EH (cell line): ENCODE measurements at regions not wholly inside any gene's neighbourhood (a gene's known extent, or its start where the extent isn't known, plus 50 kb on each side); places are given as distances from the start of the nearest gene placed in this dataset.
A peak's percentile ranks its signal among the peaks of the same experiment; 100 is the strongest.

ENCODE experiments used
- DNase-seq: peaks from one replicate; pipeline ENCODE4 v3.0.0-alpha.2; 2015; ENCODE audit warnings: low read depth

DNA sequence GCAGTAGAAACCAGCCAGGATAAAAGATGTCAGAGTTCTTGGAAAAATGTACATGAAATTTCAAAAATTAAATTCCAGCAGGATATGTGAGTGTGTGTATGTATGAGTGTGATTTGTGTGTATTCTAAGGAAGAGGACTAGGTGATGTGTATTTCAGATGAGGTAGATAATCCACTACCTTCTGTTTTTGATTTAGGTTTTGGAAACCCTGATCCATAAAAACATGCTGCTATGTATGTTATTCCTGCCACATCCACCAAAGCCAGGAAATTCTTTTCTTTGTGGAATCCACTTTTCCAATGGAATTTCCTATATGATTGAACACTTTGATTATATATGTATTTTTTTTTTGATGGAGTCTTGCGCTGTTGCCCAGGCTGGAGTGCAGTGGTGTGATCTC lies 276.9 kb downstream of the UQCRFS1 start:
- no peak for DNase-seq

DNA sequence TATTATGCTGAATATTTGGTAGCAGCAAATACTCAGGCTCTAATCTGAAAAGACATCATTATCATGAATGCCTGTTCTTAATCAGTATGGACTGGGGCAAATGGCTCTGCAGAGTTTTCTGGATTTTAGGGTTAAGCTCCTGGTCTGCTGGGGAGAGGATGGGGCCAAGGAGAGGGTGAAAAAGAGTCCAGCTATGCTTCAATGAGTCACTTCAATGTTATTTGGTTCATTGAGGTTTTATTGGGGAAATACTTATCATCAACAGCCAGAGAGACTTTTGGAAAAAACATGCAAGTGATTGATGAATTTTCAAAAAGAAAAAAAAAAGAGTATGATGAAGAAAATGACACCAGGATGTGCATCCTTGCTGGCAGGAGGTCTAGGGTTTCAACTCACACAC lies 278.3 kb downstream of the UQCRFS1 start:
- peak; percentile 80 for DNase-seq

- peak; percentile 19 for DNase-seq
These were observed 279.9 kb downstream of the UQCRFS1 start for GRCh38 chr19:28933039-28933438.

- no peak for DNase-seq
These were observed 280.5 kb downstream of the UQCRFS1 start for GRCh38 chr19:28932446-28932845.

DNA sequence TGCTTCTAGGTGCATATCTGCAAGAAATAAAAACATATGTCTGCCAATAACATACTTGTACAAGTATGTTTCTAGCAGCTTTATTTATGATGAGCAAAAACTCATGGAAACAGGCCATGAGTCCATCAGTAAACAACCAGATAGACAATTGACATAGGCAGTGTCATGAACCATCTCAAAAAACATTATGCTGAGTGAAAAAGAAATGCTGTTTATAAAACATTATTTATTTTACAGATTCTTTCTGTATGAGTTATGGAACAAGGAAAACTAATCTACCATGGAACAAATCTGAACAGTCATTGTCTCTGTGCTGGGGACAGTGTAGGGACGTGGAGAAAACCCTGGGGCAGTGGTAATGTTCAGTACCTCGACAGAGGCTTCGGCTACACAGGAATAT lies 283.9 kb downstream of the UQCRFS1 start:
- peak; percentile 77 for DNase-seq

DNA sequence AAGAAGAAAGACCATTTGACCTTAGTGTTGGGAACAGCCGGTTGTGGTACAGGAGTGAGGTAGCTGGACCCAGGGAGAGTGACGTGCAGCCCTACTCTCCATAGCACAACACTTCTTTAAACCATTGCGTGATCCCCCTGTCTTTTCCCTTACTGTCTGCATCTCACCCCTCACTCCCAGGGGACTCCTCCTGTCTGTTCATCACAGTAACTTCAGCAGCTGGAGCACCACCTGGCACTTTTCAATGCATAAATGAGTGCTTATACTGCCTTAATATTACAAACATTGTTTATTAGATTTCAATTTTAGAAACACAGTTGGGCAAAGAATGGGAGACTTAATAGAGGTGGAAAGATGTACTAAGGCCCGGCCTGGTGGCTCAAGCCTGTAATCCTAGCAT lies 285.5 kb downstream of the UQCRFS1 start:
- DNase-seq, result no peak

- no peak for DNase-seq
These were observed 292.5 kb downstream of the UQCRFS1 start for GRCh38 chr19:28920269-28921066.

DNA sequence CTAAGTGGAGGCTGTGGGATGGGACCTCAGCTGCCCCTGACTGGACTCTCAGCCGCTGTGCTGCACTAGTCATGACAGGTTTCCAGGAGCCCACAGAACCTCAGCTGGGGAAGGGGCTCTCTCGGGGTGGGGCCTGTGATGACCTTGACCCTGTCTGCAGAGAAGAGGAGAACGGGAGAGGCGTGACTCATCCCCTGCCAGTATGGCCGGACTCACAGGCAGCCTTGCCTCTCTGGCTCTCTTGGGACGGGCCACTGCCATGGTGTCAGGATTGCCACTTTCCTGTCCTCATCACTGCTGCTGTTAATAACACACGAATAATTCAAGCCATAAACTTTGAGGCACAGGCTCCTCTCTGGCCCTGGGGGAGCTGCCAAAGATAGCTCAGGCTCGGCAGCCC lies 295.3 kb downstream of the UQCRFS1 start:
- no peak for DNase-seq

DNA sequence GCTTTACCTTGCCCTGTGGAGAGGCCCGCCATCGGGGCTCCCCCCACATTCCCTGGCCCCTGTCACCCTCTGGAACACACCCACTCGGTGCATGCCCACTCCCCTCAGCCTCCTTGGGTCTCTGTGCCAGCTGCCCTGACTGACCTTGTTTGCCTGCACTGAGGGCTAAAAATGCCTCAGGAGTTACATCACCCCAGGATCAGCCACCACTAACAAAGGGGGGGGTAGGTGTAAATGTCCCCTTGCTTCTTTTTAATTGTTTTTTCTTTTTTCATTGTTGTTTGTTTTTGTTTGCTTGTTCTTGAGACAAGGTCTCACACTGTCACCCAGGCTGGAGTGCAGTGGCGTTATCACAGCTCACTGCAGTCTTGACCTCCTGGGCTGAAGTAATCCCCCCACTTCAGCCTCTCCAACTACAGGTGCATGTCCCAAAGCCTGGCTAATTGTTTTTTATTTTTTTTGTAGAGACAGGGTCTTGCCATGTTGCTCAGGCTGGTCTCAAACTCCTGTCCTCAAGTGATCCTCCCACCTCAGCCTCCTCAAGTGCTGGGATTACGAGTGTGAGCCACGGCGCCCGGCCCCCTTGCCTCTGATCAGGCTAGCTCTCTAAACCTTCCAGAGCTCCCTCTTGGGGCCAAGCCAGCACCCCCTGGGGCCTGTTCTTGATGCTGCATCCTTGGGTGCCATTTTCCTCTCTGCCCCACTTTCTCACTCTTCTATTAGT lies 297.1 kb downstream of the UQCRFS1 start:
- DNase-seq, result no peak

- no peak for DNase-seq
These were observed 297.7 kb downstream of the UQCRFS1 start for GRCh38 chr19:28915202-28915601.

DNA sequence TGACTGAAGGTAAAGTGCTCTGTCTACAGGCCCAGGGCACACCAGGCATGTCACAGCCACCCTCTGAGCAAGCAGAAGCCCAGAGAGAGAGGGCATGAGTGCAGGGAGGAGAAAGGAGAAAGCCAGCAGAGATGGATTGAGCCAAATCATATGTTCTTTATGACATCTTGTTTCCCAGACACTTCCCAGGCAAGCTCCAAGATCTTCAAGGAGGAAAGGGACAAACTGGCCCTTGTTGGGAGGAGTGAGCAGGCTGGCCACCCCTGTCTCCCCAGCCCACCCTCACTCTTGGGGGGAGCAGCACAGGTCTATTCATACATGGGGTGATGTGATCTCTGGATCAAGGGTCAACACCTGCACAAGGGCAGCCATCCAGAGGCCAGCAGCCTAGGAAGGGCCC lies 298.8 kb downstream of the UQCRFS1 start:
- DNase-seq, result no peak

GRCh38 chr19:28913626-28914025 lies 299.3 kb downstream of the UQCRFS1 start:
- no peak for DNase-seq

GRCh38 chr19:28908941-28909340 lies 304.0 kb downstream of the UQCRFS1 start:
- no peak for DNase-seq

- DNase-seq, result no peak
These were observed 305.4 kb downstream of the UQCRFS1 start for GRCh38 chr19:28907534-28907933.

GRCh38 chr19:28905996-28906395 lies 307.0 kb downstream of the UQCRFS1 start:
- peak; percentile 86 for DNase-seq

DNA sequence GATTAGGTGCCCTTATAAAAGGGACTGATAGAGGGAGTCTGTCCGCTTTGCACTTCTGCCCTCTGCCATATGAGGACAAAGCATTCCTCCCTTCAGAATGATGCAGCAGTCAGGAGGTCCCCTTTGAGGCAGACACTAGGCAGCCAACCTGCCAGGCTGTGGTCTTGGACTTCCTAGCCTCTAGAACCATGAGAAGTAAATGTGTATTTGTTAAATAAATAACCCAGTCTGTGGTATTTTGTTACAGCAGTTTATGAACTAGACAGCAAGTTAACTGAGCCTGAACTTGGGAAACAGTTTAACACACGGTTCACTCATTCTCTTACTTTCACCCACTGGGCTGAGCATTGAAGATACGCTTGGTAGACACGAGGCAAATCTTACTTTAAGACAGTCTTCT lies 313.2 kb downstream of the UQCRFS1 start:
- no peak for DNase-seq

DNA sequence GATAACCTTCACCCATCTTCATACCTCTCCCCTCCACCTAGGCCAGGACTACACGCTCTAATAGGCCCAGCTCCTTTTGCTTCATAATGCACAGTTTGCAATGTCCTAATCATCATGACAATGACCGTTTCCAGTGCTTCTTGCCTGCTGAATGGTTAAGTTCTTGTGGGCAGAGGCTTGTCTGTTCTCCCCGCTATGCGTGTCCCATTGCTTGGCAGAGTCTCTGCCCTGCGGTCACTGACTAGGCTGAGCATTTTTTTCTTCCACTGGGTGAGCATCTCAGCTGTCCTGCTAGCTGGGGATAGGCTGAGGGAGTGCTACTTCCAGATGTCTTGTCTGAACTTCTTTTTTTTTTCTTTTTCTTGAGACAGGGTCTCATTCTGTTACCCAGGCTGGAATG lies 314.7 kb downstream of the UQCRFS1 start:
- DNase-seq, result peak; percentile 59

DNA sequence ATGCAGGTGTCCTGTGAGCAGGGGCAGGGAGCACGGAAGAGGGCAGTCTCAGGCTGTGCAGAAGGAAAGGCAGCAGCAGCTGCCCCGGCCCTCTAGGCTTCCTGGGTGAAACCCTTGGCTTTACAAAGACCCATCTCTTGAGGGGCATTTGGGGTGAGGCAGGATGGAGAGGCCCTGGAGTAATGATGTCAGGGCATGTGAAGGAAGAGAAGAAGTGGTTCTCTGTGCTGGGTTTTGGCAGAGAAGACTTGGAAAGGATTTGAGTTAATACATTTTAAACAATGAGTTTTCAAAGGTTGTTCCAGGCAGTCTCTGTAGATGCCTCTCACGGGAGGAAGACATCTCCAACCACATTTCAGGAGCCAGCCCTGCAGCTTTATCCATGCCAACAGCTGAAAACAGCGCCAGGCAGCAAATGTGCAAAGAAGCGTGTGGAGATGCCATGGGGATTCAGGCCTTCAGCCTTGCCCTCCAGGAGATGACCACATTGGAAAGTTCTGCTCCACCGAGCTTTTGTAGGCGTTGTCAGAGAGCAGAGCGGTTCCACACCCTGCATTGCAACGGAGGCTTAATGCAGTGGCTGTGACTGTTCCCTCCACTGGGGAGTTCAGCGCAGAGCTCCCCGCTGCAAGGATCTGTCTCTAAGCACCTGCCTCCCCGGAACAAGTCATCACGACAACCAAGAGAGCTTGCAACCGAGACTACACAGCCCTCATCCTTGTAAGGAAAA lies 322.8 kb downstream of the UQCRFS1 start:
- DNase-seq, result no peak

- DNase-seq, result no peak
These were observed 324.9 kb downstream of the UQCRFS1 start for GRCh38 chr19:28887920-28888618.

DNA sequence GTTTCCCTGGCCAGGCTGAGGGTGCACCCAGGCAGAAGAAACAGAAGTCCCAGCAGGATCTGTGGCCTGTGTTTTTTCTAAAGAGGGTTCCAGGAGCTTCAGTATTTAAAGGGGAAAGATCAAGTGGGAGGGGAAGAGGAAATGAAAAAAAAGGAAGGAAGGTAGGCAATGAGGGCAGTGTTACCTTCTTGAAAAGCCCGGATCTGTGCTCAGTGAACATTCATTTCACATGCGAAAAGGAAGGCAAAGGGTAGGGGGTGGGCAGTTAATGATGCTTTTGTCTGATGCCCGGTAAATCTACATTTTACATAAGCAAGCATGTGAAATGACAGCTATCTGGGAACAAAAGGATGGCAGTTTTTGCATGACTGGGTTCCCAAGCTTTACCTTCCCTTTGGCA lies 326.2 kb downstream of the UQCRFS1 start:
- DNase-seq, result no peak

DNA sequence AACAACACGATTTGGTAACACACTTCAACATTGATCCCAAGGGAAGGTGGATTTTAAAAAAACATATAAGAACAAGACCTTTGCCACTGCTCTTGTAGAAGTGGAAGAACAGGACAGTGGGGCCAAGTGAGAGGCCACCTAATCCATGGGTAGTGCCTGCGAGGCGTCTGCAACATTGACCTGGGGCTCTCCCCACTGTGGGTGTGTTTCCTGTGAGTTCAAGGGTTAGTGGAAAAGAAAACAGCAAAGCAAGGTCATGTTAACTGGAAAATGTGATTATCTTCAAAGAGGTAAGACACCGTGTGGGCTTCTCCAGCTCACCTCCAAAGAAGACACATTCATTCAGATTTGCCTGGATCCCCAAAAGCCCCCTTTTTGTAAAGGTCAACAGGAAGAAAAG lies 327.0 kb downstream of the UQCRFS1 start:
- DNase-seq, result no peak

DNA sequence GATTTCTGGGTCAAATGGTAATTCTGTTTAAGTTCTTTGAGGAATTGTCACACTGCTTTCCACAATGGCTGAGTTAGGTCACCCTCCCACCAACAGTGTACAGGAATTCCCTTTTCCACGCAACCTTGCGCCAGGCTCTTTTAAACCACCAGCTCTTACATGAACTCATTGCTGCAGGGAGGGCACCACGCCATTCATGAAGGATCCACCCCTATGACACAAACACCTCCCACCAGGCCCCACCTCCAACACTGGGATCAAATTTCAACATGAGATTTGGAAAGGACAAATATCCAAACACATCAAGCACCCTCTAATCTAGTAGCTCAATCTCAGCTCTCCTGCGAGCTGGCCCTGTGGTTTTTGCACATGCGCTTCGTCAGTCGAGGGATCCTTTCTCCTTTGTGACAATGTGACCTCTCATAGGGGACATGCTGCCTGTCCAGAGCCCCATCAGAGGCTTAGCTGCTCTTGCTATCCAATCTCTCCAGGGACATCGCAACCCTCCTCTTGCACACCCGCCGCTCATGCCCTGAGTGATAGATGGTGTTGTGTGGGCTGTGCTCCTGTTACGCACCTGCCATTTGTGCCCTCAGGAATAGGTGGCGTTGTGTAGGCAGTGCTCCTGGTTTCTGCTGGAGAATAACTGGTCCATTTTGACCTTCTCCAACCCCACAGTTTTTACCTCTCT lies 328.0 kb downstream of the UQCRFS1 start:
- DNase-seq, result no peak
